HL-60/S4 (cell line): ENCODE measurements at regions not wholly inside any gene's neighbourhood (a gene's known extent, or its start where the extent isn't known, plus 50 kb on each side); places are given as distances from the start of the nearest gene placed in this dataset.

ENCODE experiments used
- in situ Hi-C: fragments of 300-500 bp; cut with MboI; formaldehyde crosslinking; loops from 2 replicates; pipeline ENCODE4 v1.14.3; 2022; ENCODE audit warnings: low sequenced_read_pairs

DNA sequence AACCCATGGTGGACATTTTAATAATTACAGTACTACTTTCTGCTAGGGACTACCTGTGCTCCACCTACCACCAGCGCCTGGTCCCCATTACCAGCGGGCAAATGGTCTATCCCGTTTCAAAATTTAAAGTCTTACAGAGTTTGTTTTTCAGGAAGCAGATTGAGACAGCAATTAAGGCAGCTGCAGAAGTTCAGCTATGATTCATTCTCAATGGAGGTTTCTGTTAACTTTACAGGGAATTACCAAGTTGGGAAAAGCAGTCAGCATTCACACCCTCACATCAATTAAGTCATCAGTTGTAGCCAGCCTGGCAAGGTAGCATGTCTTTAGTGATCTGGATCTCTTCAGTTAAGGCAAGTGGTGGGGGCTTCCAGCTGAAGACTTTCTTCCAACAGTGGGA lies 410.6 kb upstream of the DAB2 start:
- in situ Hi-C loops = no loop called here

DNA sequence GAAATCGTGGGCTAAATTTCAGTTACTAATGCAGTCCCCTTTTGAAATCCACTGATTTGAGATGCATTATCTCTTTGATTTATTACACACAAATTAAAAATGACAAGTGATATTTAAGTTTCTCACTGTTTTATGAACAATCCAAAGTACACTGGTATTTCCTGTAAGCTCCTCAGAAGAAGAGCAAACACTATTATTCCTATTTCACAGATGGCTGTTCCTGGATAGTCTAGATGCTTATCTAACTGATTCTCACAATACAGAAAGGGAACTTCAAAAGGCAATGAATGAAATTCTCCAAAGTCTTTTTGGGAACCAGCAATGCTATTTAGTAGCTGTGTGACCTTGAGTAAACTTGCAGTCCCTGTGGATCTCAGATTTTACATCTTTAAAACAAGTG lies 404.7 kb upstream of the DAB2 start:
- in situ Hi-C loops = no loop called here

DNA sequence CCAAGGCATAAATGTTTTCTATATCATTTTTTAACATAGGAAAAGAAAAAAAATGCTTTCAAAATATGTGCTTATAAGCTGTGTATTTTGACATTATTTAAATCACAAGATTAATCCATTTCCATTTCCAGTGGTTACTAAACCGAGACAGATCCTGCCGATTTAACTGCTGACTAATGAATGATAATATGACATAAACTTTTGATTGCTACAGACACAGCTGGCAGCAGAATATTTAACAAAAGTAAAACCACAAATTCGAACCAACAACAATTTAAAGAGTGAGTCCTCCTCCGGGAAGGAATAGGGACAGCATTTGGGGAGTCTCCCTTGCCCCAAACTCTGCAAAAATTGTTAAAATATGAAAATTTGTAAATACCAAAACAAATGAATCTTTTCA lies 401.3 kb upstream of the DAB2 start:
- in situ Hi-C loops = no loop called here

DNA sequence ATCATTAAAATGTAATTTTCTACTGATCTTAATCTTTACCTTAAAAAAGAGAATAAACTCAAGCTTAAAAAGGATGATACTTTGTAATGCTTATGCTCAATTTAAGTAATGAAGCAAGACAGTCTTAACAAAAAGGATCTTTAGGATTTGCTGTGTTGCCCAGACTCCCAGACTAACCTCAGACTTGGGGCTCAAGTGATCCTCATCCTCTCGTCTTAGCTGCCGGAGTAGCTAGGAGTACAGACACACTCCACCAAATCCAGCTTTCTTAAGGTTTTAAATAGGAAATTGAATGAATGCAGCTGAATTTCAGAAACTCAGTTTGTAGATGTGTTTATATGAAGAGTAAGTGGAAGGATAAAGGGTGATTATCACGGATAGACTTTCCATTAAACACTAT lies 400.5 kb upstream of the DAB2 start:
- in situ Hi-C loops = no loop called here

DNA sequence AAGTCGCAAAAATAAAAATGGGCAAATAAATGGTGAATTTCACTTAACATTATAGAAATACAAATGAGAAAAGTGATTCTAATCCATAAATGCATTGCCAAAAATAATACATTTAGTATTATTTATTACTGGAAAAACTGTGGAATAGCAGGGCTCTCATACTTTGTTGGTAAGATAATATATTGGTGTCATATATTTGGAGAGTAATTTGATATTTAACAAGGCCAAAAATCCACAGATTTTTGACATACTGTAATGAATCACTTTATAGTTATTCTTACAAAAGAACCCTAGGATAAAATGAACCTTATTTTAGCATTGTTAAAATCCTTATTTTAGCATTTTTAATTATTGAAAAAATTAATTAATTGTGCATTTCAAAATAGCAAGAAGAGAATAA lies 397.2 kb upstream of the DAB2 start:
- in situ Hi-C loops = no loop called here

GRCh38 chr5:39816866-39817265 lies 392.1 kb upstream of the DAB2 start:
- in situ Hi-C loops = no loop called here

- in situ Hi-C loops = no loop called here
These were observed 391.5 kb upstream of the DAB2 start for GRCh38 chr5:39816156-39816845.

DNA sequence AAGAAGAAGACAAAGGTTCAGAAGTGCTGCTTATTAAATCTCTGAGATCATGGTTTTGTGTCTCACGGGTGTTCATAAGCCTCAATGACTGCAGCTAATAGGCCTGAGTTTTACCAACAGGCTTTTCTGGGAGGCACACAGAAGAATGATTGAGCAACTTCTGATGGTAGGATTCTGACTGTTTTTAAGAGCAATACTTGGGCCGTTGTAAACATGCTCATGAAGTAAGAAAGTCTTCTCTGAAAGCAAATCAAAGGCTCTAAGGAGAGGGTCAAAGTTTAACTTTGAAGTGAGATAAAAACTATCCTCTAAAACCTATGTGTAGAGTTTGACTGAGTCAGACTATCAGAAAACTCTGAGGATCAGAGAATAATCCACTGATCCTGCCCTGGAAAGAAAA lies 390.9 kb upstream of the DAB2 start:
- in situ Hi-C loops = no loop called here

DNA sequence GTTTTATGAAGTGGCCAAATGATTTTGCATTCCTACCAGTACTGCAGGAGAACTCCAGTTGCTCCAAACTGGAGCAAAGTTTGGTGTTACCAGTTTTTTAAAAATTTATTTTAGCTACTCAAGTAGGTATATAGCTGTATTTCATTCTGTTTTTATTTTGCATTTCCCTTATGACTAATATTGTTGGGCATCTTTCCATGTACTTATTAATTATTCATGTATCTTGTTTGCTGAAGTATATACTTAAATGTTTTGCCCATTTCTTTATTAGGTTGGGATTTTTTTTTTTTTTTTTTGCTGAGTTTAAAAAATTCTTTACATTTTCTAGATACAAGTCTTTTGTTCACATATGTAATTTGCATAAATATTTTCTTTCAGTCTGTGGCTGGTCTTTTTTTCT lies 386.6 kb upstream of the DAB2 start:
- in situ Hi-C loops = no loop called here

GRCh38 chr5:39808656-39809055 lies 383.9 kb upstream of the DAB2 start:
- in situ Hi-C loops = no loop called here

DNA sequence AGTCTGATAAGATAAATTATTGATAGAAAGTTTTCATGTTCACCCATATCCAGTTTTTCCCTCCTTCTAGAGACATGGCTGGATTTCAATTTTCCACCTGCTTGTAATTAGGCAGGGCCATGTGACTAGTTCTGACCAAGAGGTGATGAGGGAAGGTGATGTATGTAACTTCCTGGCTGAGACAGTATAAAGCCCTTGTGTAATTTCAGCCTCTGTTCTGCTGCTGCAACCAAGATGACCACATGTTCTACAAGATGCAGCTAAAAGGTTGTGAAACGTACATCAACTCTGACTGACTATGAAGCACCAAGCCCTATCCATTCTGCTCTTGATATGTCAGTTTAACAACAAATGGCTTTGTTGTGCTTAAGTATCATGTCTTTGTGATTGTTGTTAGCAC lies 376.5 kb upstream of the DAB2 start:
- in situ Hi-C loops = no loop called here

DNA sequence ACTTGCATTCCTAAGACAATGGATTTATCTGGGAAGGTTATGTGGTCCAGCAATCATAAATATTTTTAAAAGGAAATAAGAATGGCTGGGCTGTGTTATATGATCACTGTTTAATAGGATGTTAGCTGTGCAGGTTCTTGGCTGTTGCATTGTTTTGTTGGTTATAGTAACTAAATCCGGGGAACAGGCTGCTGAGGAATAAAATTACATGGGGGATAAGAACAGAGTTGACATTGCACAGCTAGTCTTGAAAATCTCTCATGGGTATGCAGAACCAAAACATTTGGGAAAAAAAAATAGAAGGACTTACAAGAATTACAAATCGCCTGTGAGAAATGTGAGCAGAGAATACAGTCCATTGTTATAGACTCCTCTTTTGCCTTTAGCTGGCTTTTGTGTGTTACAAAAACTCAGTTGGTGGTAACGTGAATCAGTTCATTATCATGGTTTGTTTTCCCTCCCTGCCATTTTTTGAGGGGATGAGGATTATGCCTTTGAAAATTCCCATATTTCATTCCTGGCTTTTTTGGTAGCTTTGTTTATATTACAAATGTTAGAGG lies 375.3 kb upstream of the DAB2 start:
- in situ Hi-C loops = no loop called here

- in situ Hi-C loops = no loop called here
These were observed 374.5 kb upstream of the DAB2 start for GRCh38 chr5:39799242-39799641.

GRCh38 chr5:39794513-39795210 lies 369.9 kb upstream of the DAB2 start:
- in situ Hi-C loops = no loop called here

DNA sequence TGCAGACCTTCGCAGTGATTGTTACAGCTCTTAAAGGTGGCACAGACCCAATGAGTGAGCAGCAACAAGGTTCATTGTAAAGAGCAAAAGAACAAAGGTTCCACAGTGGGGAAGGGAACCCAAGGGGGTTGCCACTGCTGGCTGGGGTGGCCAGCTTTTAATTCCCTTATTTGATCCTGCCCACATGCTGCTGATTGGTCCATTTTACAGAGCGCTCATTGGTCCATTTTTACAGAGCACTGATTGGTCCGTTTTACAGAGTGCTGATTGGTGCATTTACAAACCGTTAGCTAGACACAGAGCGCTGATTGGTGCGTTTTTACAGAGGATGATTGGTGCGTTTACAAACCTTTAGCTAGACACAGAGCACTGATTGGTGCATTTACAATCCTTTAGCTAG lies 360.6 kb upstream of the DAB2 start:
- in situ Hi-C loops = no loop called here

DNA sequence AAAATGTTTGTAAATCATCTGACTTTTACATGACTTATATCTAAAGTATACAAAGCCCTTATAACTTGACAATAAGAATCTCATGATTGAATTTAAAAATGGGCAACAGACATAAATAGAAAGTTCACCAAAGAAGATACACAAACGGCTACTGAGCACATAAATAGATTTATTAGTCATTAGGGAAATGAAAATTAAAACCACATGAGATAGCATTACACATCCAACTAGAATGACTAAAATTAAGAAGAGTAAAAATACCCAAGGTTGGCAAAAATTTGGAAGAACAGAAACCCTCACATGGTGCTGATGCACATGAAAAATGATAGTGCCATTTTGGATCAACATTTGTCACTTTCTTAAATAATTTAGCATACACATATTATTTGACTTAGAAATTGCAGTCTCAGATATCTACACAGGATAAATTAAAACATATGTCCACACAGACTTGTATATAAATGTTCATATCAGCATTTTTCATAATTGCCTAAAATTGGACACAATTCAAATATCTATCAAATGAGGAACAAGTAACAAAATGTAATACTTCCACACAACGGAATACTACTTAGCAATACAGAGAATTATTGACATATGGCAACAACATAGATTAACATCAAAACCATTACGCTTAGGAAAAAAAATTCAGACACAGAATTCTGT lies 359.1 kb upstream of the DAB2 start:
- in situ Hi-C loops = no loop called here

- in situ Hi-C loops = no loop called here
These were observed 355.6 kb upstream of the DAB2 start for GRCh38 chr5:39780347-39780746.

DNA sequence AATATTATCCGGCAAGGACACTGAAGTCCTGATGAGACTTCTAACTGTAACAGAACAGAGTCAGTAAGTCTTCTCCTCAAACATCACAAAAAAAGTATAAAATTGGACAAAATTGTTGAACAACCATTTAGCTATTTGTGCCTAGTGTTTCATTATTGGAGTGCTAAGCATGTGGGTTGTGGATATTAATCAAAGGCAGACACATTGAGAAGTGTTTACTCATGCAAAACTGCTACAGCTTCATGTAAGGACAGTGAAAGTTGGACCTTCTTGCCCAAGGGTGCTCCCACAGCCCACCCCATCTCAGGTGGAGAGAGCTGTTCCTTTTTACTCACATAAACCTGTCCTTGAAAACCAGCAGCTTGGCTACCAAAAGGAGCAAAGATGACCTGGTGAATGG lies 355.1 kb upstream of the DAB2 start:
- in situ Hi-C loops = no loop called here

DNA sequence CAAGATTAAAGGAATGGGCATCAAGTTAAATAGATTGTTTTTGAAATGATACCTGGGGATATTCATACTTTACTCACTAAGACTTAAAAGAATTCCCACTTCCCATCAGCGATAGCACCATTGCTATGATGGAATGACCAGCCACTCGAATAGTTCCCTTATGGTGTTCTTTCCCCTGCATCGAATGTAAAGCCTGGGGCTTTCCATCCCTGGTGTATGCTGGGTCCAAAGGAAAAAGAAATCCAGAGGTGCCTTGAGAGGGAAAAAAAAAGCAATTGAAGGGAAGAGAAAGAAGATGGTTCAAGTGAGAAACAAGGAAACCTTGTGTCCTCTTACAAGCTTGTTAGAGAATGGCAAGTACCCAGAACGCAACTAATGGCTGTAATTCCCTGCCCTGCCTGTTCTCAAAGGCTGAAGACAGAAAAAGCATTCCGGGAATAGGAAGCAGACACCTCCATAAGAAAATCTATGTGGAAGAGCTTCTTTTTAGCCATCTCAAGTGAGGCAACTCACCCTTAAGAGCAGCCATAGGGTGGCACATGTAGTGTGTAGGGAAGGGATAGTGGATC lies 351.1 kb upstream of the DAB2 start:
- in situ Hi-C loops = no loop called here

DNA sequence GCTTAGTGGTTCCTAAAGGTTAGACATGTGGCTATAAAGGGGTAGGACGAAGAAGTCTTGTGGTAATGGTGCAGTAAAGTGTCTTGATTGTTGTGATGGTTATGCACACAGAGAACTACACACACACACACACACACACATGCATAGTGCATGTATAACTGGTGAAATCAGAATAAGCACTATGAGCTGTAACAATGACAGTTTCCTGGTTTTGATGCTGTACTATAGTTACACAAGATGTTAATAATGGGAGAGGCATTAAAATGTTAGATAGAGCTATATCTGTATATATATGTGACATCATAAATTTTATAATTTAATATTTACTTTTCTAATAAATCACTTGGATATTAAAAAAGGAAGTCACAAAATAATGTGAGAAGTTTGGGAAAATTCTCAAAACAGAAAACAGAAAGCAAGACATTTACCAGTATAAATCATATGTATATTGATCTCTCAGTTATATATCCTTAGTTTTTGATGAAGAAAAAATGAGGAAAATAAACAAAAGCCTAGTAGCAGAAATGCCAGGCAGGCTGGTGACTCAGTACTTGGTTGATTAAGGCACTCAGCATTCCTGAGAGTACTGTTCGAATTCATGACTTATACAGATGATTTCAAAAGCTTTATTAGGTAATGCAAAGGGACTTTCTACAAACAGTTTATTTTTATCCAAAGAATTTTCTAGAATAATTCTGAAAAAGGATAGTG lies 350.5 kb upstream of the DAB2 start:
- in situ Hi-C loops = no loop called here

DNA sequence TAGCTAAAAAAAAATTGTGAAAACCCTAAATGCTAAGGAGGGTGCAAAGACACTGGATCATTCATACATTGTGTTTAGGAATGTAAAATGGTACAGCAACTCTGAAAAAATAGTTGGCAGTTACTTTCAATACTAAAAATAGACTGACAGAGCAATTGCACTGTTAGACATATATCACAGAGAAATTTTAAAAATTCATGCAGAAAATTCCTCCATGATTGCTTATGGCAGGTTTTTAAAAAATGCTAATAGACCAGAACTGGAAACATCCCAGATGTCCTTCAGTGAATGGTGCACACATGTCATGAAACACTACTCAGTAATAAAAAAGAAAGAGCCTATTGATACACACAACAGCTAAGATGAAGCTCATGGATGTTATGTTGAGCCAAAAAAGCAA lies 349.8 kb upstream of the DAB2 start:
- in situ Hi-C loops = no loop called here
